ENCODE measurements at regions not wholly inside any gene's neighbourhood (a gene's known extent, or its start where the extent isn't known, plus 50 kb on each side); places are given as distances from the start of the nearest gene placed in this dataset.

- no peak for DNase-seq (ENCODE audit: low read depth in 2 of 2)
Observed at GRCh38 chr12:115857923-115858322, 419.6 kb downstream of the MED13L start.

DNA sequence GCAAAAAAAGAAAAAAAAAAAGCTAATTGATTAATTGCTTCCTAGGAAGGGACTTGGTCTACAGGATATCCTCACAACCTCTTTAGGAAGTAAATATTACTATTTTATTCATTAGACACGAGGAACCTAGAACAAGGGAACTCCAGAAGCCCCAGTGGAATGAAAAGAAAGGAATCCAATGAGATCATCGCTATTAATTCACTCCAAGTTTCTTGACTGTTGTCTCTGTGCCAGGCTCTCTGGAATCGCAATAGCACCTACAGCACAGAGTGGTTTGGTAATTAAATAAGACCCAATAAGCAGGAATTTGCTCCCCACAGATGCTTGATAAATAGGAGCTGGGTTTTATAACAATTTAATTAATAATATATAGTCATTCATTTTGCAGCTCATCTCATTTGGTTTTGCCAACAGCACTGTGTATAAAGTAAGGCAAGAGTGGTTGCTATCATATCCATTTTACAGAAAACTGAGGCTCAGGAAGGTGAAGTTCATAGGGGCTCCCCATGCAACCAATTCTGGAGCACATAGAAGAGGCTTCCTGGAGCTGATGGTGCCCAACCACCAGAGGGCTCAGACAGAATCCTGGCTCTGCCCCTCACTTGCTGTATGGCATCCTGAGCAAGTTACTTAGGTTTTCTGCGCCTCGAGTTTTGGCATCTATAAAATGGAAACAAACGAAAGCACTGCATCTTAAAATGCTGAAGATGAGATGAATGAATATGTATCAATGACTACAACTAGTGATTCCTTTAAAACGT lies 420.2 kb downstream of the MED13L start:
- no peak for DNase-seq (ENCODE audit: low read depth in 2 of 2)

- no peak for DNase-seq (ENCODE audit: low read depth in 2 of 2)
Observed at GRCh38 chr12:115852054-115852453, 425.4 kb downstream of the MED13L start.

GRCh38 chr12:115850957-115851356 lies 426.5 kb downstream of the MED13L start:
- DNase-seq (ENCODE audit: low read depth in 2 of 2) = no peak

- DNase-seq (ENCODE audit: low read depth in 2 of 2) = no peak
Observed at GRCh38 chr12:115849262-115849943, 428.1 kb downstream of the MED13L start.

DNA sequence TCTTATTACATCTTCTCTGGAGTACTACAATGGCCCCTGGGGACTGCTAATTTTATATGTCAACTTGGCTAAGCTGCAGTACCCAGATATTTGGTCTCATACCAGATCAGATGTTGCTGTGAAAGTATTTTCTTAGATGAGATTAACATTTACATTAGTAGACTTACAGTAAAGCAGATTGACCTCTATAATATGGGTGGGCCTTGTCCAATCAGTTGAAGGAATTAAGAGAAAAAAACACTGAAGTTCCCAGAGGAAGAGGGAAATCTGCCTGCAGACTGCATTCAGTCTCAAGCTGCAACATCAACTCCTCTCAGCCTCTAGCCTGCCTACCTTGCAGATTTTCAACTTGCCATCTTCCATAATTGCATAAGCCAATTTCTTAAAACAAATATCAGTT lies 430.1 kb downstream of the MED13L start:
- no peak for DNase-seq (ENCODE audit: low read depth in 2 of 2)

DNA sequence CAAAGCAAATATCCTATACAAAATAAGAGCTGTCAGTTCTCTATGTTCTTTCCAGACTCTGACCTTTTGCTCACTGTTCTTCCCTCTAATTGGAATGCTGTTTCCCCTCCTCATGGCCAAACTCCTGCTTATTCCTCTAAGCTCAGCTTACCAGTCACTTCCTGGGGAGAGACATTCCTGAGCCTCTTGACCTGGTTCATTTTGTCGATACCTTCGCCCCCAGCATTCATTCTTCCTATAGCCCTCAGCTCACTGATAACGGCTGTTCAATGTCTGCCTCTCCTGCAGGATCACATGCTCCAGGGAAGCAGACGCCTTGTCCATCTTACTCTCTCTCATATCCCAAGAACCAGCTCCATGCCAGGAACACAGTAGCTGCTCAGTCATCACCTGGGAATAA lies 431.0 kb downstream of the MED13L start:
- no peak for DNase-seq (ENCODE audit: low read depth in 2 of 2)

- no peak for DNase-seq (ENCODE audit: low read depth in 2 of 2)
Observed at GRCh38 chr12:115840159-115840558, 437.3 kb downstream of the MED13L start.

DNA sequence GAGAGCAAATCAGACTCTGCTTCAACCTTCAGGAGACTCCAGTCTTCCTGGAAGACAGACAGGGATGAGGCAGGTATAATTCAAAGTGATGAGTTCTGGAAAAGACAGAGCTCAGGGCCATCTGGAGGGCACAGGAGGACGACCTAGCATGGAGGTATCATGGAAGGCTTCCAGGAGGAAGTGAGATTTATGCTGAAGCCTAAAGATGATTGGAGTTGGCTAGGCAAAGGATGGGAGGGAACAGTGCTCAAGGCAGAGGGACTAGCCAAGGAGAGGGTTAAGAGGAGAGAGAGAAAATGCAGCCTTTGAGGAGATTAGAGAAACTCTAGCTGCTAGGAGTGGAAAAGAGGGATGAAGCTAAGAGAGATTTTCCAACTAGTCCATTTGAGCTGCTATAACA lies 438.5 kb downstream of the MED13L start:
- DNase-seq (ENCODE audit: low read depth in 2 of 2) = no peak

DNA sequence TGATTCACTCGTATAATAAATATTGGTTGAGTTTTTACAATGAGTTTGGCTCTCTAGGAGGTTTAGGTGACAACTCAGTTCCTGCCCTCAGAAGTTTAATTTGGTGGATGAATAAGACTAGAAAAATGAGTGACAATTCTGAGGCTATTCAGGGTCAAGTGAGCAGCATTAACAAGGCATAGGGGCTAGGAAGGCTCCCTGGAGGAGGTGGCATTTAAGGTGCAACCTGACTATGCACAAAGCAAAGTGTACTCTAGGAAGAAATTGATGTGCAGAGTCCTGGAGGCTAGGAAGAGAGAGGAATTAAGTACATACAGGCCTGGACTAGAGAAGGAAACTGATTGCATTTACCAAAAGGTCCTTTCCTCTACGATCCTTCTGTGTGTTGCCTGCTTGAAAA lies 440.3 kb downstream of the MED13L start:
- no peak for DNase-seq (ENCODE audit: low read depth in 2 of 2)

DNA sequence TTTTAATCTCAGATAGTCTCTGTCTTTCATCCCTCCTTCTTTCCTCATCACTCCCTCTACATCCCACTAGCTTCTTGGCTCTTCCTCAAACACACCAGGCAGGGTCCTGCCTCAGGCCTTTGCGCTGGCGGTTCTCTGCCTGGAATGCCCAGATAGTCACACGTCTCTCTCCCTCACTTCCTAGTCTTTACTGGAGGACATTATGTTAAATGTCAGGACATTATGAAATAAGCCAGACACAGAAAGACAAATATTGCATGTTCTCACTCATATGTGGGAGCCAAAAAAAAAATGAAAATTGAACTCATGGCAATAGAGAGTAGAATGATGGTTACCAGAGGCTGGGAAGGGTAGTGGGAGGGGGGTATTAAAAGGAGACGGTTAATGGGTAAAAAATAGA lies 442.0 kb downstream of the MED13L start:
- no peak for DNase-seq (ENCODE audit: low read depth in 2 of 2)

- no peak for DNase-seq (ENCODE audit: low read depth in 2 of 2)
Observed at GRCh38 chr12:115833704-115834103, 443.8 kb downstream of the MED13L start.

DNA sequence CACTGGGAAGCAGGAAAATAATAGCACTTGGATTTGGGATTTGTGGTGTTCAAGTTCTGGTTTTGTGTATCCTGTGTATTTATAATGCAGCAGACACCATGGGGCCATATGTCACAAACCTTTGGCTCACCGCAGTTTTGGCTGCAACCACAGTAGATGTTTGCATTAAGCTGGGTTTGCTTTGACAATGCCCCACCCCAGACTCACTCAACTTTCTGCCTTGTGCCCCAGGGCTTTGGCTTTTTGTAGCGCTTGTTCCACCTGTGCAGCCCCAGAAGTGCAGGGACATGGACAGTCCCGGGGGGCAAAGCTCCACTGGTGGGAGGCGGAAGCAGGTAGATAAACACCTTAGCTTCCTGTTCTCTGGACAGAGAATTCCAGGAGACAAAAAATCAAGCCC lies 446.9 kb downstream of the MED13L start:
- DNase-seq (ENCODE audit: low read depth in 2 of 2) = no peak

DNA sequence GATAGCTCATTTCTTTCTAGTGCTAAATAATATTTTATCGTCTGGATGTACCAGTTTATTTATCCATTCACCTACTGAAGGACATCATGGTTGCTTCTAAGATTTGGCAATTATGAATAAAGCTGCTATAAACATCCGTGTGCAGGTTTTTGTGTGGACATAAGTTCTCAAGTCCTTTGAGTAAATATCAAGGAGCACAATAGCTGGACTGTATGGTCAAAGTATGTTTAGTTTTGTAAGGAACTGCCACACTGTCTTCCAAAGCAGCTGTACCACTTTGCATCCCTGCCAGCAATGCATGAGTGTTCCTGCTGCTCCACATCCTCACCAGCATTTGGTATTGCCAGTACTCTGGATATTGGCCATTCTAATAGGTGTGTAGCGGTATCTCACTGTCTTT lies 447.4 kb downstream of the MED13L start:
- no peak for DNase-seq (ENCODE audit: low read depth in 2 of 2)

DNA sequence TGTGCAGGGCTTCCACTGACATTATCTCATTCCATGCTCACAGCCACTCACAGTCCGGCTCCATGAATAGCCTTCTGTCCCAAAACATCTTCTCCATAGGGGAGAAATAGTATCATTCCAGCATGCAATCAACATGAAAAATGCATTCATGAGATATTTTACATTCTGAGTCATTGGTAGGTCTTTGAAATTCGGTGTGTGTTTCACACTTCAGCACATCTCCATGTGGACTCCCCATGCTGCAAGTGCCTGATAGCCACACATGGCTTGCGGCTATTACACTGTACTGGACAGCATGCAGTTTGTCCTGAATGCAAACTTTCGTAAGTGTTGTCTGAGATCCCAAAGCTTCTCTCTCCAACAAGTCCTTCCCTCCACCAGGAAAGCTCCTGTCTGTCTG lies 449.3 kb downstream of the MED13L start:
- no peak for DNase-seq (ENCODE audit: low read depth in 2 of 2)

GRCh38 chr12:115824936-115825602 lies 452.4 kb downstream of the MED13L start:
- no peak for DNase-seq (ENCODE audit: low read depth in 2 of 2)

DNA sequence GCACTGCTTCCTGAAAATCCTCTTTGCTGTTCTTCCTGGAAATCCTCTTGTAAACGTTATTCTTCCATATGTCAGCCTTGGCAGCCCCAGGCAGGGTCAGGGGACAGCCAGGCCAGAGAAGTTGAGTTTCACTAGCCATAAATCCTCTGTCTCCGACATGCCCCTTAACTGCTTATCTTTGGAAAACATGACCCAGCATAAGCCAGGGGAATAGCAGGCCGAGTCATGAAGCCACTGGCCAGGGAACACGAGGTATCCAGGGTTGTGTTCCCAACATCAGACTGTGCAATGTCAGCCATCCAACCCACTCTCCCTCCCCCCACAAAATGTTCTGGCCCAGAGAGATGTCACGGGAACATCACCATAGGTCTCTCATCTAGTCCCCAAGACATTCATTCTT lies 453.9 kb downstream of the MED13L start:
- no peak for DNase-seq (ENCODE audit: low read depth in 2 of 2)

DNA sequence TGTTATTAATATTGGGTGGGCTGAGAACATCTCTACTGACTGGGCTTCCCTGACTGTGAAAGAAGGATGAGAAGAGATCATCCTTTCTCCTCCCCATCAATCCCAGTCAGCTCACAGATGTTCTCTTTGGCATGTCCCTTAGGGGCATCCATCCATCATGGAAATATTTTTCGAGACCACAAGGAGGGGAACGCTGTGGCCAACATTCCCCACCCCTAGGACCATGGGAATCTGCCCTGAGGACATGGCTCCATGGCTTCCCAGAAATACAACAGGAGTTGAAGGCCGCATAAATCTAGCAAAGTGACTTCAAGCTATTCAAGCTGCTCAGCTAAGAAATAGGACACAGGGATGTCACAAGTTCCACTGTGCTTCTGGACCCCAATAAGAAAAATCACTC lies 456.8 kb downstream of the MED13L start:
- DNase-seq (ENCODE audit: low read depth in 2 of 2) = no peak

DNA sequence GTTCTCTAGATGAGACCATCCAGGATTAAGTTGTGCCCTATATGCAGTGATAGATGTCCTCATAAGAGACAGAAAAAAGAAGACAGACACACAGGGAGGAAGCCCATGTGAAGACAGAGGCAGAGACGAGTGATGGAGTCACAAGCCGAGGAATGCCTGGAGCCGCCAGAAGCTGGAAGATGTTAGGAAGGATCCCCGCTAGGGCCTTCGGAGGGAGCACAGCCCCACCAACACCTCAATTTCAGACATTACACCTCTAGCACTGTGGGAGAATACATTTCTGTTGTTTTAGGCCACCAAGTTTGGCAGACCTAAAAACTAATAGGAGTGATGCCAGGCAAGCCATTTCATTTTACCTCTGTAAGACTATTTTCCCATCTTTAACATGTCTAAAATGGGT lies 458.5 kb downstream of the MED13L start:
- no peak for DNase-seq (ENCODE audit: low read depth in 2 of 2)

DNA sequence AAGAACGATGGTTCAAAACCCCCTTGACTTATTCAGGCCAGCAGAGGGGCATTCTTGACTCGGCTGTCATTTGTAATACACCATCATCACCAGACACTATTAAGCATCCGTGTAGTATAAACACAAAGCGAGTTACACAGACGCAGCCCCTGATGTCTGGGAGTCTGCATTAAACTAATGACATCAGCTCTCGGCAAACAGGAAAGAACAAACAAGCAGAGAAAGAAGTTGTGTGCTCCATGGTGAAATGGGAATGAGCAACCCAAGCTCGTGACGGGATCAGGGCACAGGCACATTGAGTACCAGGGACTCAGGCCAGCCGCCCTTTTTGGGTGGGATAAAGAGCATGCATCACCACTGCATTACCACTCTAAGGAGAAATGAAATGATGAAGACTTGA lies 460.1 kb downstream of the MED13L start:
- DNase-seq (ENCODE audit: low read depth in 2 of 2) = no peak

GRCh38 chr12:115815924-115816323 lies 461.6 kb downstream of the MED13L start:
- no peak for DNase-seq (ENCODE audit: low read depth in 2 of 2)

DNA sequence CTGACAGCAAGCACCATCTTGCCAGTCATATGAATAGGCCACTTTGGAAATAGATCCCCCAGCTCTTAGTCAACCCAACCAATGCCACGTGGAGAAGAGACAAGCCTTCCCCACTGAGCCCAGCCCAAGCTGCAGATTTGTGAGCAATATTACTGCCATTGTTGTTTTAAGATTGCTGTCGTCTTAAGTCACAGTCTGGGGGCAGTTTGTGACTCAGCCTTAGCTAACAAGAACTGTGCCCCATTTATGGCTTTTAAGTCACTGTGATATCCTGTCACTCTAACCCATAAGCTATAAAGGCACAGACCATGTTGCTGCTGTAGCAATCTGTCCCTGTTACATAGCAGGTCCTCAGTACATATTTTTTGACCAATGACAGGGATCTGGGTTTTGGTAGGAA lies 464.2 kb downstream of the MED13L start:
- DNase-seq (ENCODE audit: low read depth in 2 of 2) = no peak

GRCh38 chr12:115811929-115812328 lies 465.6 kb downstream of the MED13L start:
- DNase-seq (ENCODE audit: low read depth in 2 of 2) = no peak

Measured in stimulated activated CD4-positive, alpha-beta T cell treated with anti-CD3 and anti-CD28 coated beads, Interleukin-15, amount 100 ng/mL, for 48 hours (primary cell).